ENCODE measurements at regions not wholly inside any gene's neighbourhood (a gene's known extent, or its start where the extent isn't known, plus 50 kb on each side); places are given as distances from the start of the nearest gene placed in this dataset.

DNA sequence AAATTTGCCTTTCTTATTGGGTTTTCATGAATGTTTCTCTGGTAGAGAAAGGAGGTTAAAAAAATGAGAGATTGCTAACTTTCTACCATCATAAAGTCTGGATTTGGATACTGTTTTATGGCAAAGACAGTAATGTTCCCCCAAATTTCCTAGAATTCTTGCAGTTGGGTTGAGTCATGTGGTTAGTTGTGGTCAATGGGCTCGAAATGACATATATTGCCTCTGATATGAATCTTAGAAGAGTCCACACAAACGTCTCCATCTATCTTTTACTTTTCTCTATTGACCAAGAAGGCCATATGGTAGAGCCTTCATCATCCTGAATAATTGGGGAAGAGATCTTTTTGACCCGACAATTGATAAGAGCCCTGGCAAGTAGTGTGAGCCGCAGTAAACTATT, 119.5 kb upstream of the PMCH start (continued):
- TF ChIP-seq SMARCE1 (IDR thresholded peaks at IDR 0.05) (0 out of 2 replicates have a peak, but pooled peaks have one; percentile 26), STAT5A (IDR thresholded peaks at IDR 0.05; ENCODE audit: borderline replicate concordance, low read length) (peak; percentile 49; the same call in 1 of the 2 replicates), ARID1B (IDR thresholded peaks at IDR 0.05) (peak; percentile 39; the same call in 1 of the 2 replicates), FOSL1 (tag; conservative IDR thresholded peaks at IDR 0.05) (peak; percentile 84), CEBPG (CRISPR knock-in tag; IDR thresholded peaks at IDR 0.05) (no peak), CEBPG (tag; conservative IDR thresholded peaks at IDR 0.05 in 1 of 2, IDR thresholded peaks at IDR 0.05 in 1 of 2) (peak in 1 of 2 experiments; percentile 83; a peak in 2 of 4 replicates), ESRRA (IDR thresholded peaks at IDR 0.05; ENCODE audit: borderline replicate concordance, low read depth) (peak; percentile 47; the same call in 1 of the 2 replicates), ZNF146 (CRISPR knock-in tag; IDR thresholded peaks at IDR 0.05; ENCODE audit: unreplicated experiment) (no peak), SRSF7 (optimal IDR thresholded peaks at IDR 0.05; ENCODE audit: low read depth, low read length) (no peak), MEIS2 (IDR thresholded peaks at IDR 0.05; ENCODE audit: partially characterized antibody) (peak; percentile 49), ZNF584 (CRISPR knock-in tag; IDR thresholded peaks at IDR 0.05; ENCODE audit: low read depth) (peak; percentile 46; the same call in 1 of the 2 replicates), ZMIZ1 (IDR thresholded peaks at IDR 0.05; ENCODE audit: low read depth in 2 of 2, low read length in 2 of 2) (no peak), EP300 (IDR thresholded peaks at IDR 0.05; ENCODE audit: low read length) (peak; percentile 51), ZNF740 (CRISPR knock-in tag; IDR thresholded peaks at IDR 0.05) (no peak), ZNF740 (tag; IDR thresholded peaks at IDR 0.05) (no peak)
- TF ChIP-seq, protein P1, sequence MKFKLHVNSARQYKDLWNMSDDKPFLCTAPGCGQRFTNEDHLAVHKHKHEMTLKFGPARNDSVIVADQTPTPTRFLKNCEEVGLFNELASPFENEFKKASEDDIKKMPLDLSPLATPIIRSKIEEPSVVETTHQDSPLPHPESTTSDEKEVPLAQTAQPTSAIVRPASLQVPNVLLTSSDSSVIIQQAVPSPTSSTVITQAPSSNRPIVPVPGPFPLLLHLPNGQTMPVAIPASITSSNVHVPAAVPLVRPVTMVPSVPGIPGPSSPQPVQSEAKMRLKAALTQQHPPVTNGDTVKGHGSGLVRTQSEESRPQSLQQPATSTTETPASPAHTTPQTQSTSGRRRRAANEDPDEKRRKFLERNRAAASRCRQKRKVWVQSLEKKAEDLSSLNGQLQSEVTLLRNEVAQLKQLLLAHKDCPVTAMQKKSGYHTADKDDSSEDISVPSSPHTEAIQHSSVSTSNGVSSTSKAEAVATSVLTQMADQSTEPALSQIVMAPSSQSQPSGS (CRISPR knock-in tag; IDR thresholded peaks at IDR 0.05): no peak
- TF ChIP-seq, protein P2, sequence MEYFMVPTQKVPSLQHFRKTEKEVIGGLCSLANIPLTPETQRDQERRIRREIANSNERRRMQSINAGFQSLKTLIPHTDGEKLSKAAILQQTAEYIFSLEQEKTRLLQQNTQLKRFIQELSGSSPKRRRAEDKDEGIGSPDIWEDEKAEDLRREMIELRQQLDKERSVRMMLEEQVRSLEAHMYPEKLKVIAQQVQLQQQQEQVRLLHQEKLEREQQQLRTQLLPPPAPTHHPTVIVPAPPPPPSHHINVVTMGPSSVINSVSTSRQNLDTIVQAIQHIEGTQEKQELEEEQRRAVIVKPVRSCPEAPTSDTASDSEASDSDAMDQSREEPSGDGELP (CRISPR knock-in tag; IDR thresholded peaks at IDR 0.05; ENCODE audit: borderline replicate concordance): no peak
- TF ChIP-seq, protein P3, sequence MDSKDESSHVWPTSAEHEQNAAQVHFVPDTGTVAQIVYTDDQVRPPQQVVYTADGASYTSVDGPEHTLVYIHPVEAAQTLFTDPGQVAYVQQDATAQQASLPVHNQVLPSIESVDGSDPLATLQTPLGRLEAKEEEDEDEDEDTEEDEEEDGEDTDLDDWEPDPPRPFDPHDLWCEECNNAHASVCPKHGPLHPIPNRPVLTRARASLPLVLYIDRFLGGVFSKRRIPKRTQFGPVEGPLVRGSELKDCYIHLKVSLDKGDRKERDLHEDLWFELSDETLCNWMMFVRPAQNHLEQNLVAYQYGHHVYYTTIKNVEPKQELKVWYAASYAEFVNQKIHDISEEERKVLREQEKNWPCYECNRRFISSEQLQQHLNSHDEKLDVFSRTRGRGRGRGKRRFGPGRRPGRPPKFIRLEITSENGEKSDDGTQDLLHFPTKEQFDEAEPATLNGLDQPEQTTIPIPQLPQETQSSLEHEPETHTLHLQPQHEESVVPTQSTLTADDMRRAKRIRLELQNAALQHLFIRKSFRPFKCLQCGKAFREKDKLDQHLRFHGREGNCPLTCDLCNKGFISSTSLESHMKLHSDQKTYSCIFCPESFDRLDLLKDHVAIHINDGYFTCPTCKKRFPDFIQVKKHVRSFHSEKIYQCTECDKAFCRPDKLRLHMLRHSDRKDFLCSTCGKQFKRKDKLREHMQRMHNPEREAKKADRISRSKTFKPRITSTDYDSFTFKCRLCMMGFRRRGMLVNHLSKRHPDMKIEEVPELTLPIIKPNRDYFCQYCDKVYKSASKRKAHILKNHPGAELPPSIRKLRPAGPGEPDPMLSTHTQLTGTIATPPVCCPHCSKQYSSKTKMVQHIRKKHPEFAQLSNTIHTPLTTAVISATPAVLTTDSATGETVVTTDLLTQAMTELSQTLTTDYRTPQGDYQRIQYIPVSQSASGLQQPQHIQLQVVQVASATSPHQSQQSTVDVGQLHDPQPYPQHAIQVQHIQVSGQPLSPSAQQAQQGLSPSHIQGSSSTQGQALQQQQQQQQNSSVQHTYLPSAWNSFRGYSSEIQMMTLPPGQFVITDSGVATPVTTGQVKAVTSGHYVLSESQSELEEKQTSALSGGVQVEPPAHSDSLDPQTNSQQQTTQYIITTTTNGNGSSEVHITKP (IDR thresholded peaks at IDR 0.05; ENCODE audit: partially characterized antibody): peak; percentile 79
